A673 (cell line): ENCODE measurements at regions not wholly inside any gene's neighbourhood (a gene's known extent, or its start where the extent isn't known, plus 50 kb on each side); places are given as distances from the start of the nearest gene placed in this dataset.
"Not testable (repeated sequence)": the region's sequence is repeated elsewhere in the genome, so short reads cannot be mapped to it uniquely, and the experiment has no call there.

Source experiments
- EZH2 ChIP-seq: fragments of 200-600 bp; sonication (generic); IDR thresholded peaks from 2 replicates; pipeline ENCODE4 v1.6.1; 2017; ENCODE audit warnings: borderline replicate concordance, low read depth, mild to moderate bottlenecking, mixed read lengths, antibody characterized with exemption, low read length; ENCODE audit not compliant: poor library complexity, severe bottlenecking
- TF ChIP-seq, protein P1 (sequence below): fragments of 300-800, 200-600 bp; sonication (generic); conservative IDR thresholded peaks from 2 replicates; pipeline ENCODE4 v1.5.1; 2017; ENCODE audit warnings: low read depth, mild to moderate bottlenecking, antibody characterized with exemption, low read length, moderate library complexity, mixed read lengths

- TF ChIP-seq, protein P1, sequence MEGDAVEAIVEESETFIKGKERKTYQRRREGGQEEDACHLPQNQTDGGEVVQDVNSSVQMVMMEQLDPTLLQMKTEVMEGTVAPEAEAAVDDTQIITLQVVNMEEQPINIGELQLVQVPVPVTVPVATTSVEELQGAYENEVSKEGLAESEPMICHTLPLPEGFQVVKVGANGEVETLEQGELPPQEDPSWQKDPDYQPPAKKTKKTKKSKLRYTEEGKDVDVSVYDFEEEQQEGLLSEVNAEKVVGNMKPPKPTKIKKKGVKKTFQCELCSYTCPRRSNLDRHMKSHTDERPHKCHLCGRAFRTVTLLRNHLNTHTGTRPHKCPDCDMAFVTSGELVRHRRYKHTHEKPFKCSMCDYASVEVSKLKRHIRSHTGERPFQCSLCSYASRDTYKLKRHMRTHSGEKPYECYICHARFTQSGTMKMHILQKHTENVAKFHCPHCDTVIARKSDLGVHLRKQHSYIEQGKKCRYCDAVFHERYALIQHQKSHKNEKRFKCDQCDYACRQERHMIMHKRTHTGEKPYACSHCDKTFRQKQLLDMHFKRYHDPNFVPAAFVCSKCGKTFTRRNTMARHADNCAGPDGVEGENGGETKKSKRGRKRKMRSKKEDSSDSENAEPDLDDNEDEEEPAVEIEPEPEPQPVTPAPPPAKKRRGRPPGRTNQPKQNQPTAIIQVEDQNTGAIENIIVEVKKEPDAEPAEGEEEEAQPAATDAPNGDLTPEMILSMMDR, result not testable (repeated sequence)
- not testable (repeated sequence) for TF ChIP-seq EZH2
These were observed 114.8 kb upstream of the GNAI1 start for GRCh38 chr7:80019809-80020207.
